Loucy (cell line): ENCODE measurements at regions not wholly inside any gene's neighbourhood (a gene's known extent, or its start where the extent isn't known, plus 50 kb on each side); places are given as distances from the start of the nearest gene placed in this dataset.

Source experiments
- H2AFZ ChIP-seq: fragments of 200-600 bp; sonication (generic); 2 replicates; pipeline ENCODE4 v1.6.0; 2016; ENCODE audit warnings: antibody characterized with exemption, mild to moderate bottlenecking, low read length, moderate library complexity
- H3F3A ChIP-seq: fragments of 200-600 bp; 2 replicates; pipeline ENCODE4 v1.6.0; 2016; ENCODE audit warnings: antibody characterized with exemption, low read depth, mild to moderate bottlenecking
- H3K27me3 ChIP-seq: fragments of 200-600 bp; sonication (generic); 2 replicates; pipeline ENCODE4 v1.6.1; 2014; ENCODE audit warnings: low read length, mild to moderate bottlenecking; ENCODE audit not compliant: insufficient read depth, poor library complexity, severe bottlenecking
- H3K36me3 ChIP-seq: fragments of 200-600 bp; sonication (generic); 2 replicates; pipeline ENCODE4 v1.6.1; 2016; ENCODE audit warnings: low read length; ENCODE audit not compliant: insufficient read depth
- H3K4me1 ChIP-seq: fragments of 200-600 bp; sonication (generic); 2 replicates; pipeline ENCODE4 v1.5.1; 2014; ENCODE audit warnings: low read length, mild to moderate bottlenecking; ENCODE audit not compliant: insufficient read depth, poor library complexity, severe bottlenecking
- H3K4me2 ChIP-seq: fragments of 200-600 bp; sonication (generic); 2 replicates; pipeline ENCODE4 v1.6.0; 2014; ENCODE audit warnings: antibody characterized with exemption, low read length, low read depth, mild to moderate bottlenecking; ENCODE audit not compliant: poor library complexity, severe bottlenecking
- H3K4me3 ChIP-seq: fragments of 200-600 bp; sonication (generic); 2 replicates; pipeline ENCODE4 v1.5.1; 2014; ENCODE audit warnings: low read length, mild to moderate bottlenecking, mixed read lengths; ENCODE audit not compliant: poor library complexity, severe bottlenecking
- H3K79me2 ChIP-seq: fragments of 200-600 bp; sonication (generic); 2 replicates; pipeline ENCODE4 v1.6.1; 2014; ENCODE audit warnings: low read length; ENCODE audit not compliant: insufficient read depth
- H3K9ac ChIP-seq: fragments of 200-600 bp; sonication (generic); 2 replicates; pipeline ENCODE4 v1.6.0; 2014; ENCODE audit warnings: mild to moderate bottlenecking, low read depth, low read length, moderate library complexity; ENCODE audit not compliant: poor library complexity, severe bottlenecking
- H3K9me2 ChIP-seq: fragments of 200-600 bp; sonication (generic); replicated peaks from 2 replicates; pipeline ENCODE4 v1.6.1; 2016; ENCODE audit warnings: low read depth, low read length, mixed read lengths
- H3K9me3 ChIP-seq: fragments of 200-600 bp; sonication (generic); 2 replicates; pipeline ENCODE4 v1.6.1; 2014; ENCODE audit warnings: mild to moderate bottlenecking, antibody characterized with exemption, low read length, low read depth; ENCODE audit not compliant: insufficient read depth
- H4K20me1 ChIP-seq: fragments of 200-600 bp; sonication (generic); 2 replicates; pipeline ENCODE4 v1.6.0; 2014; ENCODE audit warnings: antibody characterized with exemption, low read length, mild to moderate bottlenecking; ENCODE audit not compliant: insufficient read depth, poor library complexity, severe bottlenecking
- EZH2phosphoT487 ChIP-seq: fragments of 200-600 bp; IDR thresholded peaks from 2 replicates; pipeline ENCODE4 v1.6.1; 2018; ENCODE audit warnings: antibody characterized with exemption, mild to moderate bottlenecking, moderate library complexity, borderline replicate concordance
- TF ChIP-seq, protein P1 (sequence below): fragments of 200-600 bp; sonication (generic); conservative IDR thresholded peaks from 2 replicates; pipeline ENCODE4 v1.5.1; 2014; ENCODE audit warnings: mild to moderate bottlenecking, antibody characterized with exemption, low read length

DNA sequence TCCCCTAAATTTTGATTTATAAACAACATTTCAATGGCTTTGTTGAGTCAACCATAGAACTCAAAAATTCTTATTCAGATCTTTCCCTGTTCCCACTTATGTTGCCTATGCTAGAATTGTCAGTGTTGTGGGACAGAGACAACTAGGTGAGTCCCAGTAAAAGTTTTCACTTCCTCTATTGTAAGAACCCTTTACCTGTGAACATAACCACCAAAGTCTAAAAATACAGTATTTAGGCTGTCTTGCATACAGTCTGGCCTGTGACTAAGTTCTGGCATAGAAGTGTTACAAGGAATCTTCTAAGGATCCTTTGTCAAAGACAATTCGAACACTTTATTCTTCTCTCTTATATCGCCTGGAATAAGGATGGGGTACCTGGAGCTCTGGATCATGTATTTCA is 1047.9 kb upstream of the NCAM2 start:
- Histone ChIP-seq H3K4me3 (no peak overlapping the region), H3K27me3 (no peaks in the 10 kb centered on the region), H3K4me2 (no peak overlapping the region), H2AFZ (no peak overlapping the region), H3F3A (no peaks in the 10 kb centered on the region), H3K9me3 (no peaks in the 10 kb centered on the region), H4K20me1 (no peaks in the 10 kb centered on the region), H3K9me2 (no peaks in the 10 kb centered on the region), H3K36me3 (no peaks in the 10 kb centered on the region), H3K9ac (no peak overlapping the region), H3K4me1 (no peaks in the 10 kb centered on the region), H3K79me2 (no peaks in the 10 kb centered on the region)
- TF ChIP-seq EZH2phosphoT487 = no peak
- TF ChIP-seq, protein P1, sequence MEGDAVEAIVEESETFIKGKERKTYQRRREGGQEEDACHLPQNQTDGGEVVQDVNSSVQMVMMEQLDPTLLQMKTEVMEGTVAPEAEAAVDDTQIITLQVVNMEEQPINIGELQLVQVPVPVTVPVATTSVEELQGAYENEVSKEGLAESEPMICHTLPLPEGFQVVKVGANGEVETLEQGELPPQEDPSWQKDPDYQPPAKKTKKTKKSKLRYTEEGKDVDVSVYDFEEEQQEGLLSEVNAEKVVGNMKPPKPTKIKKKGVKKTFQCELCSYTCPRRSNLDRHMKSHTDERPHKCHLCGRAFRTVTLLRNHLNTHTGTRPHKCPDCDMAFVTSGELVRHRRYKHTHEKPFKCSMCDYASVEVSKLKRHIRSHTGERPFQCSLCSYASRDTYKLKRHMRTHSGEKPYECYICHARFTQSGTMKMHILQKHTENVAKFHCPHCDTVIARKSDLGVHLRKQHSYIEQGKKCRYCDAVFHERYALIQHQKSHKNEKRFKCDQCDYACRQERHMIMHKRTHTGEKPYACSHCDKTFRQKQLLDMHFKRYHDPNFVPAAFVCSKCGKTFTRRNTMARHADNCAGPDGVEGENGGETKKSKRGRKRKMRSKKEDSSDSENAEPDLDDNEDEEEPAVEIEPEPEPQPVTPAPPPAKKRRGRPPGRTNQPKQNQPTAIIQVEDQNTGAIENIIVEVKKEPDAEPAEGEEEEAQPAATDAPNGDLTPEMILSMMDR = no peak

DNA sequence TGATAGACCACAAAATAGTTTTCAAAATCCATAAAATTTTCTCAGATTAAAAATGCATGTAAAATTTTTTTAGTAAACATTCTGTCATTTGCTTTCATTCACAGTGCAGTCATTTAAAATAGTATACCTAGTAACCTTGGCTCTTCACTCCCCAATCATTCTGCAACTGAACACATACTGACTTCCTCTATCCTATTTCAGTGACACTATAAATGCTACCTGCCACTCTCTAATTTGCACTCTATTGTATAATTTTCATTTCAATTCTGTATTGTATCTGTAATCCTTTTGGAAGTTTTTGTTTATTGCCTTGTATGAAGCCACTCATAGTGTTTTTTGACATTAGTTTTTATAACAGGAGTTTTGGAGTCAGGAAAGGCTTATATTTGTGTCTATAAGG is 1029.1 kb upstream of the NCAM2 start:
- TF ChIP-seq EZH2phosphoT487 = no peak
- TF ChIP-seq, protein P1 = no peak
- no peak overlapping the region for H2AFZ ChIP-seq
- no peak overlapping the region for H3K4me2 ChIP-seq
- H3K79me2 ChIP-seq = no peaks in the 10 kb centered on the region
- no peaks in the 10 kb centered on the region for H3K9me2 ChIP-seq
- no peaks in the 10 kb centered on the region for H3K4me1 ChIP-seq
- no peaks in the 10 kb centered on the region for H3K36me3 ChIP-seq
- no peaks in the 10 kb centered on the region for H3K27me3 ChIP-seq
- H4K20me1 ChIP-seq = no peaks in the 10 kb centered on the region
- no peak overlapping the region for H3K9ac ChIP-seq
- H3K9me3 ChIP-seq = no peaks in the 10 kb centered on the region
- H3F3A ChIP-seq = no peaks in the 10 kb centered on the region
- H3K4me3 ChIP-seq = no peak overlapping the region

DNA sequence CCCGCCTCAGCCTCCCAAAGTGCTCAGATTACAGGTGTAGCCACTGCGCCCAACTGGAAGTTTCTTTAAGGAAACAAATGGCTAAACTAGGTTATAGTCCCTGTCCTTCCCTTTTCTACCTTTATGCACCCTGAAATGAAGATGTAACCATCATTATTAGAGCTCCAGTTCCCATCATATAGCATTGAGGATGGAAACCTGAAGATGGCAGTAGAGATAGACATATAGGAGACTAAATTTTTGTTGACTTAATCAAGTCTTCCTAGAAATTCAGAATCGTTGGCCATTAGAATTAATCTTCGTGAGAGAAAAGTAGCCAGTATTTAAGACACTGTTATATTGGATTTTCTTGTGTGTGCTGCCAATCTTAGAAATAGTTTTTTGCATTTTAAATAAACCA is 1016.3 kb upstream of the NCAM2 start:
- Histone ChIP-seq H3K4me2 (no peak overlapping the region), H3K9me2 (no peaks in the 10 kb centered on the region), H3K9me3 (no peaks in the 10 kb centered on the region), H3K4me1 (no peaks in the 10 kb centered on the region), H3F3A (no peaks in the 10 kb centered on the region), H2AFZ (no peak overlapping the region), H3K36me3 (no peaks in the 10 kb centered on the region), H3K27me3 (no peaks in the 10 kb centered on the region), H3K4me3 (no peak overlapping the region), H4K20me1 (no peaks in the 10 kb centered on the region), H3K9ac (no peak overlapping the region), H3K79me2 (no peaks in the 10 kb centered on the region)
- TF ChIP-seq, protein P1 = no peak
- no peak for TF ChIP-seq EZH2phosphoT487
